GM19397 (cell line): ENCODE measurements at regions not wholly inside any gene's neighbourhood (a gene's known extent, or its start where the extent isn't known, plus 50 kb on each side); places are given as distances from the start of the nearest gene placed in this dataset.

Experiments
- ATAC-seq: cut with Tn5 transposase; IDR thresholded peaks from one replicate; pipeline ENCODE4 v1.9.1; 2021; ENCODE audit warnings: mild to moderate bottlenecking, moderate library complexity; ENCODE audit not compliant: unreplicated experiment

GRCh38 chr12:82047446-82047845, 288.3 kb upstream of the PPFIA2 start:
- ATAC-seq, result no peak

DNA sequence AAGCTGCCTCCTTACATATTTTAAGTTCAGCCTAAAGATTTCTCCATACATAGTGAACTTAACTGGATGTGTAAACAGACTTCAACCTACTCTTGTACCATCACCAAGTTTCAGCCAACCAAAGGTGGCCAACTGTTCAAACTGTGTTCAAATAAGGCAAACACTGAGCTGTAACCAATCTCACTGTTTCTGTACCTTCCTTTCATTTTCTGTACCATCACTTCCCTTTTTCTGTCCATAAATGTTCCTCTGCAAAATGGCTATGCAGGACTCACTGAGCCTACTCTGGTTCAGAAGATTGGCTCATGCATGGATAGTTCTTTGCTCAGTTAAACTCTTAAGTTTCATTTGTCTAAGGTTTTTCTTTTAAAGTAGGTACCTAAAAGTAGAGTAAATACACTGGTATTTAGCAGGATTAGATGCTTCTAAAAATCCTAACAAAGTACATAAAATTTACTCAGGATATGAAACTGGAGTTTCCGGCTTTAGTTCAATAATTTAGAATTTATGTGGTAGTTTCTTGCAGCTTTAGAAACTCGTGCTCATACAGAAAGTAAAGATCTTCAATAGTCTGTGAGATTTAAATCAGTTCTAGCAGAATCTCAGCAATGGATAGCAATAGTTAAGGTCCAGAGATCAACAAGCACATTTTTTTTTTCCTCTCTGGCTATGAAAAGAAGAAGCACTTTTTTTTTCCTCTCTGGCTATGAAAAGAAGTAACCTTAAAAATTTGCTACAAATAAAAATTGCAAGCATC, 282.0 kb upstream of the PPFIA2 start:
- ATAC-seq, result peak; percentile 87

GRCh38 chr12:82034769-82035168, 275.6 kb upstream of the PPFIA2 start:
- no peak for ATAC-seq

- no peak for ATAC-seq
Measured at GRCh38 chr12:82029936-82030335, 270.8 kb upstream of the PPFIA2 start.

DNA sequence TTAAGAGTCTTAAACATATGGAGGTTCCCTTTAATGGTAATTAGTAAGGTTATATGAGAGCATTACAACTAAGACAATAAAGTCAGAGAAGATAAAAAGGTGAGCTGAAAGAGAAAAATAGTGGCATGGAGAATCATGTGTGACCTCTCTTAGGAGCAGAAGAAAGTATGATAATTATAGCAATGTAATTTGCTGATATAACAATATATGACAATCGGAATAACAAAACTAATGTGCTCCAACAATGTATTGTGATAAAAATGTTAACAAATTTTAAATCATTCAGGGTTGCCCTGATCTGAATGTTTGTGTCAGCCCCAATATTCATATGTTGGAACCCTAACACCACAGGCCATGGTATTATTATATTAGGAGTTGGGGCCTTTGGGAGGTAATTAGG, 269.6 kb upstream of the PPFIA2 start:
- no peak for ATAC-seq

GRCh38 chr12:82027612-82028011, 268.5 kb upstream of the PPFIA2 start:
- no peak for ATAC-seq

- no peak for ATAC-seq
Measured at GRCh38 chr12:82025462-82025861, 266.3 kb upstream of the PPFIA2 start.

DNA sequence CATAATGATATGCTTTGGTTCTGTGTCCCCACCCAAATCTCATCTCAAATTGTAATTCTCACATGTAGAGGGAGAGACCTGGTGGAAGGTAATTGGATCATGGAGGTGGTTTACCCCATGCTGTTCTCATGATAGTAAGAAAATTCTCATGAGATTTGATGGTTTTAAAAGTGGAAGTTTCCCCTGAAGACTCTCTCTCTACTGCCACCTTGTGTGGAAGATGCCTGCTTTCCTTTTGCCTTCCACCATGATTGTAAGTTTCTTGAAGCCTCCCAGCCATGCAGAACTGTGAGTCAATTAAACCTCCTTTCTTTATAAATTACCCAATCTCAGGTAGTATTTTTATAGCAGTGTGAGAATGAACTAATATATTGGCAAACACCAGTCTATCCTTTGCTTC, 260.4 kb upstream of the PPFIA2 start:
- no peak for ATAC-seq

GRCh38 chr12:82015623-82016347, 256.6 kb upstream of the PPFIA2 start:
- peak; percentile 95 for ATAC-seq

DNA sequence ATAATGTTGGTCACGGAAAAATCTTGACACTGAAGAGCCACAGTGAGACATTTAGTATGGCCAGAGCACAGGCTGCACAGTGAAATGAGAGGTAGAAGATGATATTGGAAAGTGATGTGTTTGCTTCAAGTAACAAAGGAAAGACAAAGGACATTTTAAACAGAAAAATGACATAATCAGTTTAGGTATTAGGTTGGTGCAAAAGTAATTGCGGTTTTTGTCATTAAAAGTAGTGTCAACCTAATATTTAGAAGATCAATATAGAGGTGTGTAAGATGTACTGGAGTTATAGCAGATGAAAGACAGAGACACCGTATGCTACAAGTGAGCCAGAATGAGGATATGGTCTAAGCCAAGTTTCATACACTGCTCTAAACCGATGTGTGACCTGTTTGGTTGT, 253.0 kb upstream of the PPFIA2 start:
- no peak for ATAC-seq

- ATAC-seq, result no peak
Measured at GRCh38 chr12:82009524-82009923, 250.4 kb upstream of the PPFIA2 start.

DNA sequence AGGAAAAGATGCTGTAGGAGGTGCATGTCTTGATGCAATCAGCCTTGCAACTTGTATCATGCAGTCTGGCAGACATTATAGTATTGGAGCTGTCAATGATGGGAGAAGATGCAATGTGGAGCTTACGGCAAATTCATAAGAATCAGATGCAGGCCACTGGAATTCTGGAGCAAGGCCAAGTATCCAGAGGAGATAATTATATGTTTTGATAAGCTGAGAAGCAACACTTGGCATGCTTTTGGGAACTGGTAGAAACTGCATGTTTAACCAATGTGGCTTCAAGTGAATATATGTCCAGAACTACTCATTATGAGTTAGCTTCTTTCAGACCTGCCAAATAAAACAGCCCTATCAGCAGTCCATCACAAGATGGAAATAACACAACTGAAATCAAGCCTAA, 249.1 kb upstream of the PPFIA2 start:
- no peak for ATAC-seq

DNA sequence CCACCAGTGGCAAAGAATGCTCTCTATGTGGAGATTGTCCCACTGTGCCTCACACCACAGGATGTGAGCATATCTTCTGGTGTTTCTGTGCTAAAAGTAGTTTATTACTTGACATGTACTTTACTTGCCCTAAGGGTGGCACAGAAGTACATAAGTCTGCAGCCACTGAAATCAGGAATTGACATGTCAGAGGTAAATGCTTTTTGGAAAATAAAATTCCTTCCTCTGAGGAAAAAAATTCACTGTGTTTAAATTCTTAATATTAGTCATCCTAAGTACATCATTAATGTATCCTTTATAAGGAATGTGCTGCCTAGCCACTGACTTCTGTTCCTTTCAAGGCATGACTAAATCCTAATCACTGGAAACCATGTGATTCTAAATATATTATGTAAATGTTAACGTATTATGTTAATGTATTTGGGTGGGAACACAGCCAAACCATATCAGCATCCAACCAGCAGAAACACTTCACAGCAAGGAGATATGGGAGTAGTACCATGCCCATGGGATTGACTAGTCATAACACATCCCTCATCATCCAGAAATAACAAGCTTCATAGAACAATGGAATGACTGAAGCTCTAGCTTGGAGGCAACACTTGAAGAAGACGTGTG, 239.7 kb upstream of the PPFIA2 start:
- no peak for ATAC-seq

DNA sequence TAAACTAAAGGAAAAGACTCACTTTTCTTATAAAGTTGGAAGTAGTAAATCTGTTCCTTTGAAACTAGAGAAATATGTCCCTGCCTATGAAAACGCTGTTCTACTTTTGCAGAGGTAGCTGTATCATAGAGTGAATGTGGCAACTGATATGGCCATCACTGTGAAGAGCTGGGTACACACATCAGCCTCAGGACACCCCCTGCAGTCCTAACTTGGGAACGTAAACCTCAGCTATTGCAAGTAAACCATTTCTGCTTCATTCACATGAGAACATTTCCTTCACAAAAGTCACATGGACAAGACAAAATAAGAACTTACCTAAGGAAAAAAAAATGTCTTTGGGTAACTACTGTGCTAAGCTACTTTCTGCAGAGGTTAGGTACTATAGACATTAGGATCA, 233.3 kb upstream of the PPFIA2 start:
- peak; percentile 56 for ATAC-seq

DNA sequence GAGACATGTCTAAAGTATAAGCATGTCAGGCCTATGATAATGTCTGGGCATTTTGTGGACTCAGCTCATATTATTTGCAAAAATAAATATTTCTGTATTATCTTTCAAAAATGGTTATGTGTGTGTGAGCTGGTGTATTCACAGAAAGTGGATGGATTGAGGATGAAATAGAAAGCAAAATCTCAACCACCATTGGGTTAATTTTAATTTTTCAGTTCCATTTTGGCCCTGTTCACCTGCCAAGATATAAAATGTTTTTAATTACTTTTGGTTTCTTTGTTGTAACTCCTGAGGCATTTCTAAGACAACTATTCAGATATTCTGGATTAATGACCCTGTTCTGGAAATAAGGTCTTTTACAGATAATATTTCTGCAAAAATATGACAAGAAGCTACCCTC, 232.7 kb upstream of the PPFIA2 start:
- no peak for ATAC-seq

DNA sequence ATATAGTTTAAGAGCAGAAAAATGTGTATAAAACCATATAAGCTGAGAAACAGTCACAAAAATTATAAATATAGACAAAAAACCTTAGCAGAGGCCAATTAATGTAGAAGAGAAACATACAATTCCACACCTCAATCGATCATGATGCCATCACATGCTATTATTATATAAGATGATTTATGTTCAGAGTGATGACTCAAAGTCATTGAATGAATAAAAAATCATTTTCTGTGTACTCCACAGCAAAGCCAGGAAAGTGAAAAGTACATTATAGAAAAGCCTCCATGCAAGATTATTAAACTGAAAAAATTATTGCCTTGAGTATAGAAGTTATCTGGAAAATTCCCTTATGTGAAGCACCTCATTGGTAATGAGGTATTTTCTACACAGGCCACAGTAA, 229.2 kb upstream of the PPFIA2 start:
- ATAC-seq, result no peak

DNA sequence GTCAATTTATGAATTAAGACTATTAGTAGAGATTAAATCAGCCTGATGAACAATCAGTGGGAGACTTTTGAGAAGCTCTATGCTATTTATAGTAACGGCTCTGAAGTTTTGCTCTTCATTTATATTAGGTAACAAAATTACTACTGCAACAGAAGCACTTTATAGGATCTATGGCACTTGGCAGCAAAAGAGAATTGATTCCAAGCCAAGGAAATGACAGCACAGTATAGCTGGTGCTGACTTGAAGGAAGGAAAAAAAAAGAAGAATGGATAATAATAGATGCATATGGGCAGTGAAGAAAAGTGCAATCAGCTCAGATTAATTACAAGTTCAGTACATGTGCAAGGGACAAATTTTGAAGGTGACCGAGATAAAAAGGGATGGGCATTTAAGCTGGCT, 228.2 kb upstream of the PPFIA2 start:
- ATAC-seq, result no peak

- ATAC-seq, result no peak
Measured at GRCh38 chr12:81976661-81977060, 217.5 kb upstream of the PPFIA2 start.

- no peak for ATAC-seq
Measured at GRCh38 chr12:81974762-81975161, 215.6 kb upstream of the PPFIA2 start.

- ATAC-seq, result no peak
Measured at GRCh38 chr12:81968421-81968820, 209.3 kb upstream of the PPFIA2 start.

DNA sequence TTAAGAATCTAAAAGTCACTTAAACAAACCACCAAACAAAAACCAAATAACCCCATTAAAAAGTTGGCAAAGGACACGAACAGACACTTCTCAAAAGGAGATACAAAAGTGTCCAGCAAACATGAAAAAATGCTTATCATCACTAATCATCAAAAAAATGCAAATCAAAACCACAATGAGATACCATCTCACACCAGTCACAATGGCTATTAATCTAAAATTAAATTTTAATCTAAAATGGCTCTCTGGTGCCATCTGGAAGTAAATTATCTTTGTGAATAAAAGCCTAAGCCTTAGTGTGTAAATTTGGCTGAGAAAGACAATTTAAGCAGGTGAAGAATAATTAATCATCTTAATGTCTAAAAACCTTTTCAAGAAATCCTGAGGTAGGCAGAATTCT, 204.5 kb upstream of the PPFIA2 start:
- ATAC-seq, result no peak

DNA sequence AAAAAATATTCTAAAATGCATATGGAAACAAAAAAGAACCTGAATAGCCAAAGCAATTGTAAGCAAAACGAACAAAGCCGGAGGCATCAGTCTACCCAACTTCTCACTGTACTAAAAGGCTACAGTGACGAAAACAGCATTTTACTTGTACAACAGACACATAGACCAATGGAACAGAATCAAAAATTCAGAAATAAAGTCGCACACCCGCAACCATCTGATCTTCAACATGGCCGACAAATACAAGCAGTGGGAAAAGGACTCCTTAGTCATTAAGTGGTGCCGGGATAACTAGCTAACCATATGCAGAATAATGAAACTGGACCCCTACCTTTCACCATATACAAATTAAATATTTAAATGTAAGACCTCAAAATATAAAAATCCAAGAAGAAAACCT, 203.9 kb upstream of the PPFIA2 start:
- ATAC-seq, result no peak
